AG09309 (cell line): ENCODE measurements at regions not wholly inside any gene's neighbourhood (a gene's known extent, or its start where the extent isn't known, plus 50 kb on each side); places are given as distances from the start of the nearest gene placed in this dataset.

ENCODE experiments used
- DNase-seq: peaks from one replicate; pipeline ENCODE4 v3.0.0-alpha.2; 2010; ENCODE audit warnings: low read depth
- H3K4me3 ChIP-seq: 2 replicates; pipeline ENCODE4 v1.5.1; 2011; ENCODE audit warnings: mild to moderate bottlenecking, low read depth, low read length, moderate library complexity; ENCODE audit not compliant: control insufficient read depth
- TF ChIP-seq, protein P1 (sequence below): IDR thresholded peaks from 2 replicates; pipeline ENCODE4 v1.5.1; 2011; ENCODE audit warnings: mild to moderate bottlenecking, low read depth, low read length, inconsistent platforms; ENCODE audit not compliant: insufficient read depth, control insufficient read depth; ENCODE audit errors: missing control alignments

DNA sequence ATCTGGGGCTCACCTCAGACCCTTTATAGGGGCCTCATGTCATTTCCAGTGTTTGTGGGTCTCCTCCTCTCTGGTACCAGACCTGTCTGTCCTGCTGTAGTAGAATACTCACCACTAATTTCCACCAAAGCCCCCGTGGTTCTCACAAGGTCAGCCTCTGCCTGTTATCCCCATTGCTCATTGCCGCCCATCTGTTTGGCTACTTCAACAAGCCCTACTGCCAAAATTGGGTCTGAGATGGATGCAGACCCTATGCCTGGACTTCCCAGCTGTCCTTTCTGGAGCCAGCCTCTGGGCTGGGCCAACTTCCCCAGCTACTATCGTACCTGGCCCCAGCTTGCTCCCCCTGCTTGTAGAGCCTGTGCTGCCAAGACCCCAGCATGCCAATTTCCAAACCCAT lies 152.1 kb upstream of the ISX start:
- DNase-seq = no peak
- TF ChIP-seq, protein P1, sequence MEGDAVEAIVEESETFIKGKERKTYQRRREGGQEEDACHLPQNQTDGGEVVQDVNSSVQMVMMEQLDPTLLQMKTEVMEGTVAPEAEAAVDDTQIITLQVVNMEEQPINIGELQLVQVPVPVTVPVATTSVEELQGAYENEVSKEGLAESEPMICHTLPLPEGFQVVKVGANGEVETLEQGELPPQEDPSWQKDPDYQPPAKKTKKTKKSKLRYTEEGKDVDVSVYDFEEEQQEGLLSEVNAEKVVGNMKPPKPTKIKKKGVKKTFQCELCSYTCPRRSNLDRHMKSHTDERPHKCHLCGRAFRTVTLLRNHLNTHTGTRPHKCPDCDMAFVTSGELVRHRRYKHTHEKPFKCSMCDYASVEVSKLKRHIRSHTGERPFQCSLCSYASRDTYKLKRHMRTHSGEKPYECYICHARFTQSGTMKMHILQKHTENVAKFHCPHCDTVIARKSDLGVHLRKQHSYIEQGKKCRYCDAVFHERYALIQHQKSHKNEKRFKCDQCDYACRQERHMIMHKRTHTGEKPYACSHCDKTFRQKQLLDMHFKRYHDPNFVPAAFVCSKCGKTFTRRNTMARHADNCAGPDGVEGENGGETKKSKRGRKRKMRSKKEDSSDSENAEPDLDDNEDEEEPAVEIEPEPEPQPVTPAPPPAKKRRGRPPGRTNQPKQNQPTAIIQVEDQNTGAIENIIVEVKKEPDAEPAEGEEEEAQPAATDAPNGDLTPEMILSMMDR = no peak
- H3K4me3 ChIP-seq = no peak overlapping the region

GRCh38 chr22:34914846-34915245 lies 151.1 kb upstream of the ISX start:
- no peak for DNase-seq
- no peak overlapping the region for H3K4me3 ChIP-seq
- TF ChIP-seq, protein P1 = no peak

GRCh38 chr22:34917239-34917638 lies 148.7 kb upstream of the ISX start:
- DNase-seq = no peak
- H3K4me3 ChIP-seq = no peak overlapping the region
- TF ChIP-seq, protein P1 = no peak

DNA sequence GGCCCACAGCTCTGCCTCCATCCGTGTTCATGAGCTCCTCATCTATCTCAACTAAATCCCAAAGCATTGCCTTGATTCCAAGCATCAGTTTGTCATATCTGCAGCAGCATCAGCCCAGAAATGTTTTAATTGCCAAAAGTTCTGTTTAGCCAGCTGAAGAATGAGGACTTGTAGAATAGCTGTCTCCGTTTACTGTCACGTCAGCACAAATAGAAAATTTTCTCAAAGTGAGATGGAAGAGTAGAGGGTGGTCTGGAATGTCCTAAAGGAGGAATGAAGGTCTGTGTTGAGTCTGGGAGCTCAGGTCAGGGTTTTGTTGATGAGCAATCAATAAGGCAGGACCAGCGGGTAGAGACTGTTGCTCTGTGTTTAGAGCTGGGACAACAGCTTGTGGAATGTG lies 134.9 kb upstream of the ISX start:
- DNase-seq = no peak
- H3K4me3 ChIP-seq = no peak overlapping the region
- TF ChIP-seq, protein P1 = no peak

DNA sequence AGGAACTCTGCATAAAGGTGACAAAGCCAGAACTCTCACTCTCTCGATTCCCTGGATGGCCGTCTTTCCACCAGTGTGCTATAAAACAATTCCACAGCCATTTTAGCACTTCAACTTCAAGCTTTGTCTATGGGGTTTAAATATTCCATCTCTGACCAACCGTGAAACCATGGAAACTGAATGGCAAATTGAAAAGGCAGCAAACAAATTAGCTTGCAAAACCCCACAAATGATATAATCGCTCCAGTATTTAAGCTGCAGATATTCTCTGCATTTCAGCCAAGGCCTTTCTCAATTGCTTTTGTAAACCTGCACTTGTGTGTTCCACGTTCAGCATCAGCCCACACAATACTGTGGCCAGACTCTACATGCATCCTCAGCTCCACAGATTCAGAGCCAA lies 131.7 kb upstream of the ISX start:
- no peak for DNase-seq
- H3K4me3 ChIP-seq = no peak overlapping the region
- TF ChIP-seq, protein P1 = no peak

GRCh38 chr22:34943830-34944229 lies 122.1 kb upstream of the ISX start:
- TF ChIP-seq, protein P1 = no peak
- no peak for DNase-seq
- H3K4me3 ChIP-seq = no peak overlapping the region
